HEK293 (cell line): ENCODE measurements at regions not wholly inside any gene's neighbourhood (a gene's known extent, or its start where the extent isn't known, plus 50 kb on each side); places are given as distances from the start of the nearest gene placed in this dataset.

ENCODE experiments used
- GLIS2 ChIP-seq: fragments of 450-650 bp; formaldehyde crosslinking; IDR thresholded peaks from 2 replicates; pipeline ENCODE4 v1.5.1; 2016; ENCODE audit warnings: missing biosample characterization, missing genetic modification characterization
- RBAK ChIP-seq: fragments of 450-650 bp; formaldehyde crosslinking; IDR thresholded peaks from 2 replicates; pipeline ENCODE4 v1.5.1; 2016; ENCODE audit warnings: missing biosample characterization, missing genetic modification characterization
- ZBTB1 ChIP-seq: fragments of 450-650 bp; formaldehyde crosslinking; IDR thresholded peaks from 2 replicates; pipeline ENCODE4 v1.5.1; 2016; ENCODE audit warnings: missing biosample characterization, missing genetic modification characterization
- ZNF239 ChIP-seq: fragments of 450-650 bp; formaldehyde crosslinking; IDR thresholded peaks from 2 replicates; pipeline ENCODE4 v1.5.1; 2016; ENCODE audit warnings: missing biosample characterization, missing genetic modification characterization
- ZNF274 ChIP-seq, 2 experiments: fragments of 200-500 bp in 1 of 2; fragments of 450-650 bp in 1 of 2; sonication (Bioruptor generic) in 1 of 2; formaldehyde crosslinking in 1 of 2; IDR thresholded peaks; 2 replicates each; pipeline versions ENCODE4 v1.5.1 to v1.6.1; 2014 to 2016; ENCODE audit warnings: borderline replicate concordance in 1 of 2, inconsistent platforms in 1 of 2, low read length in 1 of 2, missing biosample characterization in 1 of 2, missing genetic modification characterization in 1 of 2
- ZNF423 ChIP-seq: fragments of 450-650 bp; formaldehyde crosslinking; IDR thresholded peaks from 2 replicates; pipeline ENCODE4 v1.5.1; 2016; ENCODE audit warnings: missing biosample characterization, missing genetic modification characterization
- ZNF677 ChIP-seq: fragments of 450-650 bp; IDR thresholded peaks from 2 replicates; pipeline ENCODE4 v1.5.0; 2018; ENCODE audit warnings: missing biosample characterization, mild to moderate bottlenecking, missing genetic modification characterization, moderate library complexity
- TF ChIP-seq, protein P1 (sequence below): fragments of 450-650 bp; formaldehyde crosslinking; conservative IDR thresholded peaks from 2 replicates; pipeline ENCODE4 v1.5.1; 2016; ENCODE audit warnings: low read depth, missing biosample characterization, missing genetic modification characterization
- TF ChIP-seq, protein P2 (sequence below): fragments of 450-650 bp; formaldehyde crosslinking; IDR thresholded peaks from 2 replicates; pipeline ENCODE4 v1.5.1; 2016; ENCODE audit warnings: missing biosample characterization, missing genetic modification characterization
- TF ChIP-seq, protein P3 (sequence below): fragments of 450-650 bp; formaldehyde crosslinking; IDR thresholded peaks from 2 replicates; pipeline ENCODE4 v1.5.1; 2016; ENCODE audit warnings: missing biosample characterization, missing genetic modification characterization
- TF ChIP-seq, protein P4 (sequence below): fragments of 450-650 bp; formaldehyde crosslinking; IDR thresholded peaks from 2 replicates; pipeline ENCODE4 v1.5.1; 2016; ENCODE audit warnings: missing biosample characterization, missing genetic modification characterization
- TF ChIP-seq, protein P5 (sequence below): fragments of 450-650 bp; formaldehyde crosslinking; IDR thresholded peaks from 2 replicates; pipeline ENCODE4 v1.5.1; 2016; ENCODE audit warnings: missing biosample characterization, missing genetic modification characterization, low read depth

DNA sequence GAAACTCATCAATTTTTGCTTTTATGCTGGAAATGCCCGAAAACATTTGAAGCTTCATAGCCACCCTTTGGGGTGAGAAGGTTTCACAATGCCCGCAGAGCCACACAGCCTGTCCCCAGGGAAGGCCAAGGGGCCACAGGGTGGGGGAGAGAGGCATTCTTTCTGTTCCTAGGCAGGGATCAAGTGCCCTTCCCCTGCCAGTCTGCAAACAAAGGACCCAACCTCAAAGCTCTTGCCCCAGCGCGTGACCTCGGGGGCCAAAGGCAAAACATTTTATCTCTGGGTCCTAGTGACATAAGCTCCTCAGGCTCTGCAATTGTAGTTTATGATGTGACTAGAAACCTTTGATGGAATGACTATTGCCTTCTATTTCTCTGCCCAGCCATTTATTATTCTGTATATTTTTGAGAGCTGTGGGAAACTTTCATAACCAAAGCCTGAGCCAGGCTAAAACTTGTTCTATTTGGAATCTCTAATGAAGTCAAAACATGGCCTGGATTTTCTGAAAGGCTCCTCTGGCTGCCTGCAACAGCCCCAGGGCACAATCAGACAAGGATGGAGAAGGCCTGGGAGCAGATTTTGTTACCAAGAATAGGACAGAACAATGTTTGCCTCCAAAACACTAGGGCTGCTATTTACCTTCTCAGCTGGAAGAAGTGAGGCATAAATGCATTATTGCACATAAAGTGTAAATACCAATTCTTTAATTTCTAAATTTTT is 137.2 kb upstream of the KCTD1 start:
- TF ChIP-seq GLIS2 (tag by site-specific recombination) (no peak), RBAK (no peak), ZNF677 (tag by site-specific recombination) (no peak), ZNF423 (no peak), ZNF274 (IDR thresholded peaks at IDR 0.05; ENCODE audit: low read length) (no peak), ZNF274 (tag by site-specific recombination; IDR thresholded peaks at IDR 0.05; ENCODE audit: borderline replicate concordance) (no peak), ZBTB1 (no peak), ZNF239 (tag by site-specific recombination) (no peak)
- TF ChIP-seq, protein P1, sequence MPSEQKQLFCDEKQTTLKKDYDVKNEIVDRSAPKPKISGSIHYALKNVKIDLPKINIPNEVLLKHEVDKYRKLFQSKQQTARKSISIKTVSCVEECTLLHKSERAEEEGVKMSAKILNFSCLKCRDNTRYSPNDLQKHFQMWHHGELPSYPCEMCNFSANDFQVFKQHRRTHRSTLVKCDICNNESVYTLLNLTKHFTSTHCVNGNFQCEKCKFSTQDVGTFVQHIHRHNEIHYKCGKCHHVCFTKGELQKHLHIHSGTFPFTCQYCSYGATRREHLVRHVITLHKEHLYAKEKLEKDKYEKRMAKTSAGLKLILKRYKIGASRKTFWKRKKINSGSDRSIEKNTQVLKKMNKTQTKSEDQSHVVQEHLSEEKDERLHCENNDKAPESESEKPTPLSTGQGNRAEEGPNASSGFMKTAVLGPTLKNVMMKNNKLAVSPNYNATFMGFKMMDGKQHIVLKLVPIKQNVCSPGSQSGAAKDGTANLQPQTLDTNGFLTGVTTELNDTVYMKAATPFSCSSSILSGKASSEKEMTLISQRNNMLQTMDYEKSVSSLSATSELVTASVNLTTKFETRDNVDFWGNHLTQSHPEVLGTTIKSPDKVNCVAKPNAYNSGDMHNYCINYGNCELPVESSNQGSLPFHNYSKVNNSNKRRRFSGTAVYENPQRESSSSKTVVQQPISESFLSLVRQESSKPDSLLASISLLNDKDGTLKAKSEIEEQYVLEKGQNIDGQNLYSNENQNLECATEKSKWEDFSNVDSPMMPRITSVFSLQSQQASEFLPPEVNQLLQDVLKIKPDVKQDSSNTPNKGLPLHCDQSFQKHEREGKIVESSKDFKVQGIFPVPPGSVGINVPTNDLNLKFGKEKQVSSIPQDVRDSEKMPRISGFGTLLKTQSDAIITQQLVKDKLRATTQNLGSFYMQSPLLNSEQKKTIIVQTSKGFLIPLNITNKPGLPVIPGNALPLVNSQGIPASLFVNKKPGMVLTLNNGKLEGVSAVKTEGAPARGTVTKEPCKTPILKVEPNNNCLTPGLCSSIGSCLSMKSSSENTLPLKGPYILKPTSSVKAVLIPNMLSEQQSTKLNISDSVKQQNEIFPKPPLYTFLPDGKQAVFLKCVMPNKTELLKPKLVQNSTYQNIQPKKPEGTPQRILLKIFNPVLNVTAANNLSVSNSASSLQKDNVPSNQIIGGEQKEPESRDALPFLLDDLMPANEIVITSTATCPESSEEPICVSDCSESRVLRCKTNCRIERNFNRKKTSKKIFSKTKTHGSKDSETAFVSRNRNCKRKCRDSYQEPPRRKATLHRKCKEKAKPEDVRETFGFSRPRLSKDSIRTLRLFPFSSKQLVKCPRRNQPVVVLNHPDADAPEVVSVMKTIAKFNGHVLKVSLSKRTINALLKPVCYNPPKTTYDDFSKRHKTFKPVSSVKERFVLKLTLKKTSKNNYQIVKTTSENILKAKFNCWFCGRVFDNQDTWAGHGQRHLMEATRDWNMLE (tag by site-specific recombination), result no peak
- TF ChIP-seq, protein P2, sequence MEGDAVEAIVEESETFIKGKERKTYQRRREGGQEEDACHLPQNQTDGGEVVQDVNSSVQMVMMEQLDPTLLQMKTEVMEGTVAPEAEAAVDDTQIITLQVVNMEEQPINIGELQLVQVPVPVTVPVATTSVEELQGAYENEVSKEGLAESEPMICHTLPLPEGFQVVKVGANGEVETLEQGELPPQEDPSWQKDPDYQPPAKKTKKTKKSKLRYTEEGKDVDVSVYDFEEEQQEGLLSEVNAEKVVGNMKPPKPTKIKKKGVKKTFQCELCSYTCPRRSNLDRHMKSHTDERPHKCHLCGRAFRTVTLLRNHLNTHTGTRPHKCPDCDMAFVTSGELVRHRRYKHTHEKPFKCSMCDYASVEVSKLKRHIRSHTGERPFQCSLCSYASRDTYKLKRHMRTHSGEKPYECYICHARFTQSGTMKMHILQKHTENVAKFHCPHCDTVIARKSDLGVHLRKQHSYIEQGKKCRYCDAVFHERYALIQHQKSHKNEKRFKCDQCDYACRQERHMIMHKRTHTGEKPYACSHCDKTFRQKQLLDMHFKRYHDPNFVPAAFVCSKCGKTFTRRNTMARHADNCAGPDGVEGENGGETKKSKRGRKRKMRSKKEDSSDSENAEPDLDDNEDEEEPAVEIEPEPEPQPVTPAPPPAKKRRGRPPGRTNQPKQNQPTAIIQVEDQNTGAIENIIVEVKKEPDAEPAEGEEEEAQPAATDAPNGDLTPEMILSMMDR (tag by site-specific recombination), result no peak
- TF ChIP-seq, protein P3, sequence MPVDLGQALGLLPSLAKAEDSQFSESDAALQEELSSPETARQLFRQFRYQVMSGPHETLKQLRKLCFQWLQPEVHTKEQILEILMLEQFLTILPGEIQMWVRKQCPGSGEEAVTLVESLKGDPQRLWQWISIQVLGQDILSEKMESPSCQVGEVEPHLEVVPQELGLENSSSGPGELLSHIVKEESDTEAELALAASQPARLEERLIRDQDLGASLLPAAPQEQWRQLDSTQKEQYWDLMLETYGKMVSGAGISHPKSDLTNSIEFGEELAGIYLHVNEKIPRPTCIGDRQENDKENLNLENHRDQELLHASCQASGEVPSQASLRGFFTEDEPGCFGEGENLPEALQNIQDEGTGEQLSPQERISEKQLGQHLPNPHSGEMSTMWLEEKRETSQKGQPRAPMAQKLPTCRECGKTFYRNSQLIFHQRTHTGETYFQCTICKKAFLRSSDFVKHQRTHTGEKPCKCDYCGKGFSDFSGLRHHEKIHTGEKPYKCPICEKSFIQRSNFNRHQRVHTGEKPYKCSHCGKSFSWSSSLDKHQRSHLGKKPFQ, result no peak
- TF ChIP-seq, protein P4, sequence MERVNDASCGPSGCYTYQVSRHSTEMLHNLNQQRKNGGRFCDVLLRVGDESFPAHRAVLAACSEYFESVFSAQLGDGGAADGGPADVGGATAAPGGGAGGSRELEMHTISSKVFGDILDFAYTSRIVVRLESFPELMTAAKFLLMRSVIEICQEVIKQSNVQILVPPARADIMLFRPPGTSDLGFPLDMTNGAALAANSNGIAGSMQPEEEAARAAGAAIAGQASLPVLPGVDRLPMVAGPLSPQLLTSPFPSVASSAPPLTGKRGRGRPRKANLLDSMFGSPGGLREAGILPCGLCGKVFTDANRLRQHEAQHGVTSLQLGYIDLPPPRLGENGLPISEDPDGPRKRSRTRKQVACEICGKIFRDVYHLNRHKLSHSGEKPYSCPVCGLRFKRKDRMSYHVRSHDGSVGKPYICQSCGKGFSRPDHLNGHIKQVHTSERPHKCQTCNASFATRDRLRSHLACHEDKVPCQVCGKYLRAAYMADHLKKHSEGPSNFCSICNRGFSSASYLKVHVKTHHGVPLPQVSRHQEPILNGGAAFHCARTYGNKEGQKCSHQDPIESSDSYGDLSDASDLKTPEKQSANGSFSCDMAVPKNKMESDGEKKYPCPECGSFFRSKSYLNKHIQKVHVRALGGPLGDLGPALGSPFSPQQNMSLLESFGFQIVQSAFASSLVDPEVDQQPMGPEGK (tag by site-specific recombination), result no peak
- TF ChIP-seq, protein P5, sequence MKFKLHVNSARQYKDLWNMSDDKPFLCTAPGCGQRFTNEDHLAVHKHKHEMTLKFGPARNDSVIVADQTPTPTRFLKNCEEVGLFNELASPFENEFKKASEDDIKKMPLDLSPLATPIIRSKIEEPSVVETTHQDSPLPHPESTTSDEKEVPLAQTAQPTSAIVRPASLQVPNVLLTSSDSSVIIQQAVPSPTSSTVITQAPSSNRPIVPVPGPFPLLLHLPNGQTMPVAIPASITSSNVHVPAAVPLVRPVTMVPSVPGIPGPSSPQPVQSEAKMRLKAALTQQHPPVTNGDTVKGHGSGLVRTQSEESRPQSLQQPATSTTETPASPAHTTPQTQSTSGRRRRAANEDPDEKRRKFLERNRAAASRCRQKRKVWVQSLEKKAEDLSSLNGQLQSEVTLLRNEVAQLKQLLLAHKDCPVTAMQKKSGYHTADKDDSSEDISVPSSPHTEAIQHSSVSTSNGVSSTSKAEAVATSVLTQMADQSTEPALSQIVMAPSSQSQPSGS (tag by site-specific recombination), result no peak
